ENCODE measurements at regions not wholly inside any gene's neighbourhood (a gene's known extent, or its start where the extent isn't known, plus 50 kb on each side); places are given as distances from the start of the nearest gene placed in this dataset.

DNA sequence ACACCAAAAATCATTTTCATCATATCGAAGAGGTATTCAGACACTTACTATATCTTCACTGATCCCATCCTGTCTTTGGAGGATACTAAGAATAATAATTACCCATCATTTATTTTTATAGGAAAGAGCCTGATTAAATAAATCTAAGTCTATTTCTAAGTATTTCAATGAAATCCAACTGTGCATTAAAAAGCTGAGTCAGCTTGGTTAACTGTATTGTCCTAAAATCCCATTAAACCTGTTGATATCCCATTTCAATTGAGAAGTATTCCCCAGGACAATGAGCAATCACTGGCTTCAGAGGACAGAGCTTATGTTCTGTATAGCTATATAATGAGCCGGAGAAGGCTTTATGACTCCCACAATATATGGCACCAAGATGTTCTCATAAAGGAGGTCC, 142.0 kb upstream of the RORB start:
- Histone ChIP-seq H3K9me3 (ENCODE audit: insufficient read depth, low read length) (no peaks in the 10 kb centered on the region), H3K27me3 (ENCODE audit: insufficient read depth, insufficient read length) (no peaks in the 10 kb centered on the region), H3K9ac (ENCODE audit: insufficient read length, low read depth) (no peak overlapping the region), H3K36me3 (ENCODE audit: insufficient read depth, insufficient read length, low read length) (no peaks in the 10 kb centered on the region), H3K4me3 (ENCODE audit: insufficient read length, low read depth) (no peak overlapping the region), H3K4me1 (ENCODE audit: insufficient read depth, insufficient read length) (no peaks in the 10 kb centered on the region)
- no peak for DNase-seq (ENCODE audit: low read depth, low spot score)
- TF ChIP-seq SUZ12 (IDR thresholded peaks at IDR 0.05; ENCODE audit: extremely low read depth, insufficient read depth, insufficient read length) (no peak), ZNF274 (IDR thresholded peaks at IDR 0.05; ENCODE audit: low read depth, low read length) (no peak), YY1 (IDR thresholded peaks at IDR 0.05; ENCODE audit: insufficient read depth, insufficient read length) (no peak)

DNA sequence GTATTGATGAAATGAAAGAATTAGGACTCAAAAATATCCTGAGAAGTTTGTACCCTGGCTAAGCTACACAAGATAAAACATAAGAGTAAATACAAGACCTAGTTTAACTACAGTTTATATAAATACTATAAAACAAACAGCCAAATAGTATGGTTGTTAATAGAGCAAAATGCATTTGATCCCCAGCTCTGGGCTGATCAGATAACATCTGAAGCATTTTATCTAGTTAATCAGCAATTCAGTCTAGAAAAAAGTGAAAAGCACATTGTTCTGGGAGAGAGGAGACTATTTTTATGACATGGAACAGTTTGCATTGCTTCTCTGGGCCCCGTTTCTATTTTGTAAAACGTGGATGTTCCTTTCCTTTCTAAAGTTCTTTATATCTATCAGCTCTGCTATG, 139.6 kb upstream of the RORB start:
- no peak for DNase-seq (ENCODE audit: low read depth, low spot score)
- Histone ChIP-seq H3K4me3 (ENCODE audit: insufficient read length, low read depth) (no peak overlapping the region), H3K9ac (ENCODE audit: insufficient read length, low read depth) (no peak overlapping the region), H3K4me1 (ENCODE audit: insufficient read depth, insufficient read length) (no peaks in the 10 kb centered on the region), H3K27me3 (ENCODE audit: insufficient read depth, insufficient read length) (no peaks in the 10 kb centered on the region), H3K36me3 (ENCODE audit: insufficient read depth, insufficient read length, low read length) (no peaks in the 10 kb centered on the region), H3K9me3 (ENCODE audit: insufficient read depth, low read length) (no peaks in the 10 kb centered on the region)
- TF ChIP-seq SUZ12 (IDR thresholded peaks at IDR 0.05; ENCODE audit: extremely low read depth, insufficient read depth, insufficient read length), result no peak
- no peak for TF ChIP-seq YY1 (IDR thresholded peaks at IDR 0.05; ENCODE audit: insufficient read depth, insufficient read length)
- no peak for TF ChIP-seq ZNF274 (IDR thresholded peaks at IDR 0.05; ENCODE audit: low read depth, low read length)

DNA sequence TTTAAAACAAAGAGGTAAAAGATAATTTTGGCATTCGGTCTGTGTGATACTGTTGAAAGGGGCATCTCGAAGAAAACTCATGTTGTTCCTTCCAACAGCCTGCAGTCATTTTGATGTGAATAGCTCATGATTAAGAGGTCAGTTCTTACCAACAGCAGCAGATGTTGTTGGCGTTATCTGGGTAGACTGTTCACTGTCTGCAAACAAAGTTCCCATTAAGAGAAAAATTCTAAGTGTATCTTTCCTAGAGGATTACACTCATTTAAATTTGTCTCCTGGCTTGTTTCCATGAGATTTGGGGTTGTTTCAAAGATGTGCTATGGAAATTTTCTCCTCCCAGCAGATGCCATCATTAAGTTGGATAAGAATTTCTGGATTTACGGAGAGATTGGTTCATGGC, 138.2 kb upstream of the RORB start:
- H3K4me1 ChIP-seq (ENCODE audit: insufficient read depth, insufficient read length), result no peaks in the 10 kb centered on the region
- no peaks in the 10 kb centered on the region for H3K36me3 ChIP-seq (ENCODE audit: insufficient read depth, insufficient read length, low read length)
- no peak overlapping the region for H3K9ac ChIP-seq (ENCODE audit: insufficient read length, low read depth)
- no peaks in the 10 kb centered on the region for H3K27me3 ChIP-seq (ENCODE audit: insufficient read depth, insufficient read length)
- no peak overlapping the region for H3K4me3 ChIP-seq (ENCODE audit: insufficient read length, low read depth)
- DNase-seq (ENCODE audit: low read depth, low spot score), result no peak
- TF ChIP-seq YY1 (IDR thresholded peaks at IDR 0.05; ENCODE audit: insufficient read depth, insufficient read length), result no peak
- TF ChIP-seq ZNF274 (IDR thresholded peaks at IDR 0.05; ENCODE audit: low read depth, low read length), result no peak
- TF ChIP-seq SUZ12 (IDR thresholded peaks at IDR 0.05; ENCODE audit: extremely low read depth, insufficient read depth, insufficient read length), result no peak
- H3K9me3 ChIP-seq (ENCODE audit: insufficient read depth, low read length), result no peaks in the 10 kb centered on the region

- no peaks in the 10 kb centered on the region for H3K4me1 ChIP-seq (ENCODE audit: insufficient read depth, insufficient read length)
- no peak for DNase-seq (ENCODE audit: low read depth, low spot score)
- H3K4me3 ChIP-seq (ENCODE audit: insufficient read length, low read depth), result no peak overlapping the region
- TF ChIP-seq SUZ12 (IDR thresholded peaks at IDR 0.05; ENCODE audit: extremely low read depth, insufficient read depth, insufficient read length), result no peak
- no peak for TF ChIP-seq ZNF274 (IDR thresholded peaks at IDR 0.05; ENCODE audit: low read depth, low read length)
- TF ChIP-seq YY1 (IDR thresholded peaks at IDR 0.05; ENCODE audit: insufficient read depth, insufficient read length), result no peak
- H3K27me3 ChIP-seq (ENCODE audit: insufficient read depth, insufficient read length), result no peaks in the 10 kb centered on the region
- H3K9me3 ChIP-seq (ENCODE audit: insufficient read depth, low read length), result no peaks in the 10 kb centered on the region
- H3K9ac ChIP-seq (ENCODE audit: insufficient read length, low read depth), result no peak overlapping the region
- H3K36me3 ChIP-seq (ENCODE audit: insufficient read depth, insufficient read length, low read length), result no peaks in the 10 kb centered on the region
These were observed 135.6 kb upstream of the RORB start for GRCh38 chr9:74361508-74361907.

DNA sequence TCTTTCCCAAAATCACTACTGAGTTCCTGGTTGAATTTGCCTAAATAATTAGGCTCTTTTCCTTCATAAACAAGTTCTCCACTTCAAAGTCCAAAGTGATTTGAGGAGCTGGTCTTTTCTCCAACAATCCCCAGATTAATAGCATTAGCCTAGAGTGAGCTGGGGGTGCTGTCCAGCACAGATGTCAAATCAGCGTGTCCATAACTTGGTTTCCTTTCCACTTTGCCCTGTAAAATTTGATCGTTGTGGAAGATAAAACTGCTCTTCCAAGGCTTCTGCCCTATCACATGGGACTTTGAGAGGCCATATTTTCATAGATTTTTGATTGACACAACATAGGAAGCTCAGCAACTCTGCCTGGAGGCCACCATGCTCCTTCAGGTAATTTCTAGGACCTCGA, 134.7 kb upstream of the RORB start:
- Histone ChIP-seq H3K9me3 (ENCODE audit: insufficient read depth, low read length) (no peaks in the 10 kb centered on the region; the same call in 1 of the 2 replicates), H3K27me3 (ENCODE audit: insufficient read depth, insufficient read length) (no peaks in the 10 kb centered on the region), H3K9ac (ENCODE audit: insufficient read length, low read depth) (no peak overlapping the region), H3K4me3 (ENCODE audit: insufficient read length, low read depth) (no peak overlapping the region), H3K36me3 (ENCODE audit: insufficient read depth, insufficient read length, low read length) (no peaks in the 10 kb centered on the region), H3K4me1 (ENCODE audit: insufficient read depth, insufficient read length) (no peaks in the 10 kb centered on the region)
- DNase-seq (ENCODE audit: low read depth, low spot score), result no peak
- no peak for TF ChIP-seq YY1 (IDR thresholded peaks at IDR 0.05; ENCODE audit: insufficient read depth, insufficient read length)
- TF ChIP-seq ZNF274 (IDR thresholded peaks at IDR 0.05; ENCODE audit: low read depth, low read length), result no peak
- no peak for TF ChIP-seq SUZ12 (IDR thresholded peaks at IDR 0.05; ENCODE audit: extremely low read depth, insufficient read depth, insufficient read length)

GRCh38 chr9:74366111-74366510, 131.0 kb upstream of the RORB start:
- Histone ChIP-seq H3K27me3 (ENCODE audit: insufficient read depth, insufficient read length) (no peaks in the 10 kb centered on the region), H3K9ac (ENCODE audit: insufficient read length, low read depth) (no peak overlapping the region), H3K4me1 (ENCODE audit: insufficient read depth, insufficient read length) (no peaks in the 10 kb centered on the region), H3K9me3 (ENCODE audit: insufficient read depth, low read length) (no peaks in the 10 kb centered on the region; the same call in 1 of the 2 replicates), H3K36me3 (ENCODE audit: insufficient read depth, insufficient read length, low read length) (no peaks in the 10 kb centered on the region), H3K4me3 (ENCODE audit: insufficient read length, low read depth) (no peak overlapping the region)
- DNase-seq (ENCODE audit: low read depth, low spot score), result no peak
- TF ChIP-seq SUZ12 (IDR thresholded peaks at IDR 0.05; ENCODE audit: extremely low read depth, insufficient read depth, insufficient read length) (no peak), ZNF274 (IDR thresholded peaks at IDR 0.05; ENCODE audit: low read depth, low read length) (no peak), YY1 (IDR thresholded peaks at IDR 0.05; ENCODE audit: insufficient read depth, insufficient read length) (no peak)

- no peak for TF ChIP-seq YY1 (IDR thresholded peaks at IDR 0.05; ENCODE audit: insufficient read depth, insufficient read length)
- no peak for TF ChIP-seq ZNF274 (IDR thresholded peaks at IDR 0.05; ENCODE audit: low read depth, low read length)
- TF ChIP-seq SUZ12 (IDR thresholded peaks at IDR 0.05; ENCODE audit: extremely low read depth, insufficient read depth, insufficient read length), result no peak
- H3K9ac ChIP-seq (ENCODE audit: insufficient read length, low read depth), result no peak overlapping the region
- no peaks in the 10 kb centered on the region for H3K27me3 ChIP-seq (ENCODE audit: insufficient read depth, insufficient read length)
- no peak for DNase-seq (ENCODE audit: low read depth, low spot score)
- H3K4me3 ChIP-seq (ENCODE audit: insufficient read length, low read depth), result no peak overlapping the region
- no peaks in the 10 kb centered on the region for H3K4me1 ChIP-seq (ENCODE audit: insufficient read depth, insufficient read length)
- no peaks in the 10 kb centered on the region for H3K36me3 ChIP-seq (ENCODE audit: insufficient read depth, insufficient read length, low read length)
- no peaks in the 10 kb centered on the region; the same call in 1 of the 2 replicates for H3K9me3 ChIP-seq (ENCODE audit: insufficient read depth, low read length)
These were observed 127.3 kb upstream of the RORB start for GRCh38 chr9:74369844-74370243.
